Stimulated activated CD4-positive, alpha-beta T cell treated with anti-CD3 and anti-CD28 coated beads, Interleukin-1b, Interleukin-23, amount 100 ng/mL, for 1 hour (primary cell): ENCODE measurements at regions not wholly inside any gene's neighbourhood (a gene's known extent, or its start where the extent isn't known, plus 50 kb on each side); places are given as distances from the start of the nearest gene placed in this dataset.

Source experiments
- DNase-seq, 2 donors: peaks; one replicate each; pipeline ENCODE4 v3.0.0-alpha.2; 2020; ENCODE audit warnings: low read depth in 2 of 2

DNA sequence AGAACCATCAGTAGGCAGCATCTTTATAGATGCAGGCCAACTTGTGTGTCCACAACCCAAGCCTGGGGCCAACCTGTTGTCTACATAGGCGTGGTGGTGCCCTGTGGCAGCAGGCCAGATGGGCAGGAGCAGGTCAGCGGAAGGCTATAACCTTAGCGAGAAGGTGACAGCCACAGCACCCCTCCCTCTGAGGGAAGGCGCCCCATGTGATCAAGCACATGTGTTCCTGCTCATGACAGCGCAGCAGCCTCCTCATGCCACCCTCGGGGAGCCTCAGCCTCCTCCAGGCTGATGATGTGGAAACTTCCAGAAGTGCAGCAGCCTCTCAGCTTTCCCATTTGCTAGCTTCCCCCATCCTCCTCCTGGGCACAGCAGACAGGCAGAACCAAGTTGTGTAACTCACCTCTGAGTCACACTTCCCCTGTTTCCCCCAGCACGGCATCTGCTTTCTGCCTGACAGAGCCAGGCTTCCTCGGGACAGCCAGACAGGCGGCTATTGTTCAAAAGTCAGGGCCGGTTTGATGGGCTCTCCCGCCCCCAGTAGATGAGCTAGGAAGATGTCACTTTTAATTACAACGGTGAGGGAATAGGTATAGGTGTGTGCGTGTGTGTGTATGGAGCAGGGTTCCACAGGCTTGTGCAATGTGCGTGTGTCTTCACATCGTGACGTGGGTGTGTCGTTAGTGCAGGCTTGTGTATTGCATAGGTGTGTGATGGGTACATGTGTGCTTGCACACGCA lies 312.0 kb upstream of the ZMIZ1 start:
- DNase-seq, result no peak

DNA sequence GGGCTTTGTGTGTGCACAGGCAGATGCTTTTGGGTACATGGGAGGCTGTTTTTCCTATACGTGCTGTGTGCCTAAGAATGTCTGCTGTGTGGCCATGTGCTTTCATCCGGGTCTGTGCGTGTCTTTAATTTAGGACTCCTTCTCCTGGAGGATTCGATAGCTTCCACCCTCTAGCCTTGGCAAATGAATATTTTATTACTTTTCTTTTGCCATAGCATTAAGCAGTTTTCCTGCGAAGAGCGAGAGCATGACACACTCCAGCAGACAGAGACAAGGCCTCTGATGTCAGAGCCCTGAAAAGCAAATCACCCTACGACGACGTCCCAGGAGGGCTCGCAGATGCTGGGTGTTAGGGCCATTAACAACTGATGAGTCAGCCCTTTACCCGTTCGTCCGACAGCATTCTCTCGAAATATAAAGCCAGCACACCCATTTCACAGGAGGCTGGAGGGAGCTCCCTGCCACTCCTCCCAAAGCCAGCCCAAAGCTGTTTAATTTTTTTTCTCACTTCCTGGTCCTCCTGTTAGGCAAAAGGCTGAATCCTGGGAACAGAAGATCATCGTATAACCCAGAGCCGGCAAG lies 311.3 kb upstream of the ZMIZ1 start:
- DNase-seq, result no peak

DNA sequence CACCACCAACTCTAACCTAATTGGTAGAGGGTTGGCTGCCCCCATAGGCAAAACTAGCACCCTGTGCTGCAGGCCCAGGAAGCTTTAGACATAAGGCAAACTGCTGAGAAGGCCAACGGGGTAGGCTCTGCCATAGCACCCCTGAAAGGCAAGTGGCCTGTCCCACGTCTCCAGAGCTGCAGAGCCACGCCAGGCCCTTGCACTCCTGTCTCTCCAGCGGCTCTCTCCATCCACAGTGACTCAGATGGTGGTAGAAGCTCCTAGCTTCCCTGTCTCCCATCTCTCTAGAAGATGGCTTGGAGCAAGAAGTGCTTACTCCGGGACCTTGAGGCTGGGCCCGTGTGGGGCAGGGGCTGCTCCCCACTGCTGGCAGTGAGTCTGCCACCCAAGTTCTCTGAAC lies 310.6 kb upstream of the ZMIZ1 start:
- no peak for DNase-seq

DNA sequence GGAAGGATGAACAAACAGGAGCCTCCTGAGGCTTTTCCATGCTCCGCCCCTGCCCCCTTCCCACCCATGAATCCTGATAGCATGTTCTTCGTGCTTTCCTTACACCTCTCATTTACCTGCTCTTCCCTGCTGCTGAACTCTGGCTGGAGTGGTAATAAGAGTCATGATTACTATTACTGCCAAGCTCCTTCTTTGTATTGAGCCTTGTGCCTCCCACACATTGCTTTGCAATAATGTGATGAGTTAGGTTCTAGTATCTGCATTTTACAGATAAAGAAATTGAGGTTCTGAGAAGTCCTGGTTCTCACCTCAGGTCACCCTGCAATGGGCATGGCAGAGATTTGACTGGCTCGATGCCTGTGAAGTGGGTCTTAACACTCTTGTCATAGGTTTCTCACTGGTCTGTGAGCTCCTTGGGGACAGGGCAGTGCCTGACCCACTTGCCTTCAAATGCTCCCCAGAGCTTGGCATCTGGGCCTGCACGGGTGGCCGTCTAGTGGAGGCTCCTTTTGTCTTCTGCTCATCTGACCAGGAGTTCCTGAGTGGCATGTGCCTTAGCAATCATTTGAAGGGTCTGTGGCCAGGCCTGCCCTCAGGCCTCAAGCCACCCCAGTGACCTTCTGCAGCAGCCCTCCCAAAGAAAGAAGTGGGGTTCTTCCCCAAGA lies 309.2 kb upstream of the ZMIZ1 start:
- no peak for DNase-seq

DNA sequence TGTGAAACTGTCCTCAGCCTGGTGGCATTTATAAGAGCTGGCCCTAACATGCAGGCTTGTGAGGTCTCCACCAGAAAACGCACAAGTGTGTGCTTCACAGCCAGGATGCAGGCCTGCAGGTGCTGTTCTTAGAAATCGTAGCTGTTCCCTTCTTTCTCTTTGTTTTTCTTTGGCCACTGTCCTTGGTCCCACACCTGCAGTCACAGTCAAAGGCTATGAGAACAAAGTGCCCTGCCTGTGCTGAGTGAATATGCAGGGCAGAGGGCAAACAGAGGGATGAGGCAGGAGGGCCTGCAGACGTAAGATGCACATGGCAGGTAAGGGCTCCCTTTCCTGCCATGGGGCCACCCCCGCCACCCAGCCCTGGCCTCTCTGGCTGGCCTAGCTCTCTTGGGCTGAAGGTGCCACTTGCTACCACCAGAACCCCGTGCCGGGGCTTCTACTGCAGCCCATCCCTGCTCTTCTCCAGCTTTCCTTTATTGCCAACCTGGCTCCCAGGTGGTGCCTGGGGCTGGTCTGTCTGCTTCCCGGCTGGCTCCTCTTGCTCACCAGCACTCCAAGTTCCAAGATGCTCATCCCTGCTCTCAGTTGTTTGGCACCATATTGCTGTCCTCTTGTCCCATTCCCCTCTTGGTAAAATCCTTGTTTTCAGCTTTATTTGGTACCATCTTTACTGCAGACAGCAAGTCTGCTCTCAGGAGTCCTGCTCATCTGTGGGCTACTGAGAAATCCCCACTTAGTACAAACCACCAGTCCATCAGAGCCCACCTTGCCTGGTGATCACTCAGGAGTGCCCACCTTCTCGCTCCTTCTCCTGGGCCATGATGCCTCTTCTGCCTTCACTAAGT lies 308.1 kb upstream of the ZMIZ1 start:
- DNase-seq, result no peak

DNA sequence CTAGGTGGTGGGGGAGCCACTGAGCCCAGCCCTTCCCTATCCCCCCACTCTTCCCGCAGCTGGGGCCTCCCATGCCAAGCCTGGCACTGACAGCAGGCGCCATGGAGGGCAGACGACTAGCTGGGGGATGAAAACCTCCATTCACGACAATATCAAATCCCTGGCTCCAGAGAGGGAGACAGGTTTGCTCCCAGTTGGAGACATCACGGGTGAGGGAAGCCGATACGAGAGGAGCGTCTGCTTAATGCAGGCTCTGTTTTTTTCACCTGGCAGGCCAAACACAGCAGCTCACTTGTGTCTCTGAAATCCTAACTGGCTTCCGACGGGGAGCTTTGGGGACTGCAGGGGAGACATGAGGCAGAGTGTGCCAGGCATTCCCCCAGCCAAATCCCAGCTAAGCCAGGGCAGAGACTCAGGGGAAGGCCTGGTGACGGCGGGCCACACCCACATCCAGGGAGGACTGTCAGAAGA lies 307.4 kb upstream of the ZMIZ1 start:
- DNase-seq, result no peak

DNA sequence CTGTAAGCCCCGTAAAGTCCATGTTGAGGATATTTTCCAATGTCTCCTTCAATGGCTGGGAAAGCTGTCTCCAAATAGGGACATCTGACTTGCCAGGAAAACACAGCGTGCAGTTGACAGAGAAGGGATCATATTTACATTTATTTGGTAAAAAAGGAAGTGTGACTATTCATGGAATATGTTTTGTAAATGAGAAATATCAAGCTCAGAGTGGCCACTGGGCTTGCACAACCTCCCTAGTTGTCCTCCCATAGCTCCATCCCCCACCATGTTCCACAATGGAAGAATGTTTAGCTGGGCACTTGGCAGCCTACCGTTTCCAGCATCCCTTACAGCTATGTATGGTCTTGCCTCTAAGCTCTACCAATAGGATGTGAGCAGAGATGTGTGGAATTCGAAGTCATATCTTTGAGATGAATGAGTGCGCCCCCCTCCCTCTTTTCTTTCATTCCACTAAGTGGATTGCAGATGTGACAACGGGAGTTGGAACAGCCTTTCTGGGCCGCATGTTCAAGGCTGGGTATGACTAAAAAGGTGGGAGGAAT lies 306.6 kb upstream of the ZMIZ1 start:
- DNase-seq, result no peak

DNA sequence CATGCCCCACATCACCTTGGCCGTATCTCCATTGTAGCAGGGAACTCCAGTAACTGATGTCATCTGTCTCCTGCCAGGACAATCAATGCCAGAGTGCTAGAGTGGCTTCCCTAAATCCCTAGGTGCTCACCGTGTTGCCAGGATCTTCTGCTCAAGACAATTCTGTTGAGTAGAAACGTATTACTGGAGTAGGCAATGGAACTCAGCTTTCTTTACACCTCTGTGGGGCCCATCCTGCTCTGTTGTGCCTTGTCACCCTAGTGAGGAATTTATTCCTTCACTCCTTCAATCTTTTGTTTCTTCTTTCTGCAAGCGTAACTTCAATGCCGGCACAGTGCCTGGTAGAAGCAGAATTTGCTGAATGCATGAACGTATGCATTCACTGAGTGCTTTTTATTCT lies 305.5 kb upstream of the ZMIZ1 start:
- DNase-seq, result no peak

DNA sequence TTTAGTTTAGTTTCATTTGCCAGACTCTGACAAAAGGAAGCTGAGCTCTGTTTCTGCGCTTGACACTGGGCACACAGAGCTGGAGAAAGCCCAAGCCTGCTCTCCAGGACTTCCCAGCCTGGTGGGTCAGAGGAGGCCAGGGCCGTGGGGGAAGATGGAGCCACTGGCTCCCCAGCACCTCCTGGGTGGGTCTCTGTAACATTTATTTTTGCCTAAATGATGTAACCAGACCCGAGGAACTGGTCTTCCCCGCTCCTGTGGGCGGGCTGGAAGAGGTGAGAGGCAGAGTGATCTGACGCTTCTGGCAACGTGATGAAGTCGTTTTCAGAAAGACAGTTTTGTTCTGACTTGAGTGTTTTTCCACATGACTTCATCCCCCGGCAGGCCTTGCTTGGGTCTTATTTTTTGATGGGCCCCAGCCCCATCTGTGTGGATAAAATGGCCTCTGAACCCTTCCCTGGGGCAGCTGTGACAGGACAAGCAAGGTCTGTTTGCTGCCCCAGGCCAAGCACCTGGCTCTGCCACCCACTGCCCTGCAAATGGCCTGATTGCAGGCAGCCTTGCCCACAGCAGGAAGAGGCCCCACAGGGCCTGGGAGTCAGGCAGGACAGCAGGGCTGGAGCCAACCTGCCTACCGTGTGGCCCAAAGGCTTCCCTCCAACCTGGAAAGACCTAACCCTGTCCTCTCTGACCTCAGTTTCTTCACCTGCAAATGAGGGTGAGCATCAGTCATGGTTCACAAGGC lies 304.9 kb upstream of the ZMIZ1 start:
- no peak for DNase-seq

DNA sequence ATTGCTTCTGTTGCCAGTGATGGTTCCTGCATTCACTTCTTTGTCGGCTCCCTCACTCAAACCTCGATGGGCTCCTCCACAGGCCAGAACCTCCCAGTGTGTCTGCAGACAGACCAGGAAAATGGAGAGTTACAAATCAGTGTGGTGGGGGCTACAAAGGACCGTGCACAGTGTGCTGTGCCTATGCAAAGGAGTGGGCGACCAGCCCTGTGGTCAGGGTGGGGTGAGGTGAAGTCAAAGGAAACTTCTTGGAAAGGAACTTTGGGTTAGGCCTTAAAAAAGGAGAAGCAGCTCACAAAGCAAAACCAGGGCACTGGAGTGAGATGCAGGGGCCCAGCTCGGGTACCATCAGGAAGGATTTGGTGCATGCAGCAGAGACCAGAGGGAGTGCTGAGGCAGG lies 304.3 kb upstream of the ZMIZ1 start:
- no peak for DNase-seq

DNA sequence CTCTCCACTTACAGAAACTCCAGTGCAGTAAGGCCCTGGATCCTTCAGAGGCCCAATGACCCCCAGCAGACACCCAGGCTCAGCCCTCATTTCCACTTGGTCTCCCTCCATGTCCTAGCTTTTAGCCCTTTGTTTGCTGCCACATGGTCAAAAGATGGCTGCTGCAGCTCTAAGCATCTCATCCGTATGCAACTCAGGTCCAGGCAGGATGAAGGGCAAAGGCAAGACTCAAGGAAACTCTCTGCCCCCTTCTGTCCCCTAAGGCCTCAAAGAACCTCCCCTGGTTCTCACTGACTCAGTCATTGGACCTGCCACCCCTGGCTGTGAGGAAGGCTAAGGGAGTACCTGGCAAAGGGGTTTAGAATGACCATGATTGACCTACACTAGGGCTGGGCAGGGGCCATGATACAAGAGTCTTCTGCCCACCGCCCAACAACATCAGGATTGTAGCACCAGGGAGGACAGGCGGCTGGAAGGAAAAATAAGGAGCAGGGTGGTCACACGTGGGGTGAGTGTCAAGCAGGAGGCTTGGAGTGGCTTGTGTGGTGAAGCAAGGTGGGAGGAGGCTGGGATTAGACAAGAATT lies 303.8 kb upstream of the ZMIZ1 start:
- no peak for DNase-seq

DNA sequence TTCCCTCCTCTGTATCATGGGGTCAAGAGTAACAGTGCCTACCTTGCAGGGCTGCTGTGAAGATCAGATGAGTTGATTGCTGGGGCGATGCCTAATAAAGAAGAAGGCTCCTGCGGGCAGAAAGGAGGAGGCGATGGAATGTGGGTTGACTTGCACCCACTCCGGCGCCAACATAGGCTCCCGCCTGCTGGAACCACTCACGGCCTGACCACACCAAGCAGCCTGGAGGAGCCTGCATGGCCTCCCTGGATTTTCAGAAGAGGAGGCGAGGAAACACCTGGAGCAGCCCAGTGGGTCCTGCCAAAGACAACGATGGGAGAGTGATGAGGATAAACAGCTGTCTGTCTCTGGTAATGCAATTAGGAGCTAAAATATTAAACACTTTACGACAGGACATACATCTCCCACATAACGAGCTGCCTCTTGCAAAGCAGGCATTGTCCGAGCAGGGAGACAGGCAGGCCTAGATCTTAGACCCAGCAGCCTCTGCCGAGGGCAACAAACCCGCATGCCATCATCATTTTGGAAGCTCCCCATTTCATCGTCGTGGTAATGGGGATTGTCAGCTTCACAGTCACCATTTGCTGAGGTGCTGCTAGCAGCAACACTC lies 302.9 kb upstream of the ZMIZ1 start:
- DNase-seq, result no peak

DNA sequence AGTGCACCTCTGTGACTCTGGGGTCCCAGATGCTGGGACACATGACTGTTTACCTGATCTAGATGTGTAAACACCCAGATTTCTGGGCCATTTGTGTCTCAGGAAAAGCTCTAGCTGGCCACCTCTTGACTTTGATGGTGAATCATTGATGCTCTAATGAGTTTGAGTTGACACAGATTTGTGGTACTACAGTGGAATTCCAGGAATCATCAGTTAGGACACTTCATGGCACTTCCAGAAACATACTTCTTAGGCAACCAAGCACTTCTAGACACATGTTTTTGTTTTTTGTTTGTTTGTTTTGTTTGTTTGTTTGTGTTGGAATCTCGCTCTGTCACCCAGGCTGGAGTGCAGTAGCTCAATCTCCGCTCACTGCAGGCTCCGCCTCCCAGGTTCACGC lies 302.2 kb upstream of the ZMIZ1 start:
- DNase-seq, result no peak

DNA sequence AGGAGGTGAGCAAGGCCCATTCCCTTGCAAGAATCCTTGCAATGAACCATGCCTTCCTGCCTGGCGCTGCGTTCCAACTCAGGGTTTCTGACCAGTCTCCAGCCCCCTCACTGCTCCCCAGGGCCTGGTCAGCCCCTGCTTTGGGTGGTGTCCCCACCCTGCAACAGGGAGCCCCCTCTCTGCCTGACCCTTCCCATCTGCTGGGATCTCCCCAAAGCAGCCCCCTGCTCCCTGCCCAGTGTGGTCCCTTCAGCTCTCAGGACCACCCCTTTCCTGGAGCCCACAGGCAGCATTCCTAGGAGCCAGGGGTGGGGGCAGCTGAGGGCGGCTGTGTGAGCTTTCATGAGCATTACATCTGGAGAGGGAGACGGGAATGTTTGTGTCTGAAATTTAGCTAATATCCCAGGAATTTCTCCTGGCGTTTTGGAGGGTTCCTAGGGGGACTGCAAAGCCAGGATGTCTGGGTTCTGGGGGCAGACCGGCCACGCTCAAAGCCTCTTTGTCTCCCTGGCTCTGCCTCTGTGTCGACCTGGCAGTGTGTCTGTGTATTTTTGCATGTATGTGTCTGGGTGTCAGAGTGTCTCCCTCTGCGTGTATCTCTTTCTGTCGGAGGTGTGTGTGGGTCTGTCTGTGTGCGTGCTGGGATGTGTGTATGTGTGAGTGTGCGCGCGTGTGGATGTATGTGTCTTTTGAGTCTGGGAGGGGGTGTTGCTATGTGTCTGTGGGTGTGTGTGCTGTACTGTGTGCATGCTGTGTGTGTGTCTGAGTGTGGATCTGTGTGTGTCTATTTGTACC lies 300.5 kb upstream of the ZMIZ1 start:
- no peak for DNase-seq

DNA sequence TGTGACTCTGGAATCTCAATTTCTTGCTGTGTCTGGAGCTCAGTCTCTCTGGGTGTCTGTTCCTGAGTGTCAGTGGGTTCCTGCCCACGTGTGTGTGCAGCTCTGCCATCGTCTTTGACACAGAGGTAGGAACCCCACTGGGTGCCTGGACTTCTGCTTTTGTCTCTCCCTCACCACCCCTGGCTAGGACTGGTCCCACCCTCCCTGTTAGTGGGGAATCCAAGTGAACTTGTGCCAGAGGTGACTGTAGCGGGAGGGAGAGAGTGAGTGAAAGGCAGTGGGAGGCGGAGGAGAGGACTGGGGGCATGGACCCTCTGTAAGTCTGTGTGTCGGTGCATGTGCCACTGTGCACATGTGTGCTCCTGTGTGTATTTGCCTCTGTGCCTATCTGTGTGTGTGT lies 299.9 kb upstream of the ZMIZ1 start:
- no peak for DNase-seq

DNA sequence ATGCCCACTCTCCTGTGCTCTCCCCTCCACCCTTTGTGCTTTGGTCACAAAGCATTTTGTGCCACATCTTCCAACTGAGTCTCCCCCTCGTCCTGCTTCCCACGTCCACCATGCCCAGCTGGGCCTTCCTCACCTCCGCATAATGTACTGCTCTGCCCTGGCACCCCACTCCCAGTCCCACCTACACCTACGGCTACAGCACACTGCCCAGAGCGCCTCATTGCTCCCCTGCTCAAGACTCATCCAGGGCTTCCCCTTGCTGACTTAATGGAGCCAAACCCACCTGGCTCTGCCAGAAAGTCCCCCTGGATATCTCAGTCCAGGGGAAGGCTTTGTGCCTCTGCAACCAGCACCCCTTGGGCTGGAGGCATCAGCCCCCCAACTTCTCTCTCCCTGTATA lies 299.2 kb upstream of the ZMIZ1 start:
- DNase-seq, result no peak

DNA sequence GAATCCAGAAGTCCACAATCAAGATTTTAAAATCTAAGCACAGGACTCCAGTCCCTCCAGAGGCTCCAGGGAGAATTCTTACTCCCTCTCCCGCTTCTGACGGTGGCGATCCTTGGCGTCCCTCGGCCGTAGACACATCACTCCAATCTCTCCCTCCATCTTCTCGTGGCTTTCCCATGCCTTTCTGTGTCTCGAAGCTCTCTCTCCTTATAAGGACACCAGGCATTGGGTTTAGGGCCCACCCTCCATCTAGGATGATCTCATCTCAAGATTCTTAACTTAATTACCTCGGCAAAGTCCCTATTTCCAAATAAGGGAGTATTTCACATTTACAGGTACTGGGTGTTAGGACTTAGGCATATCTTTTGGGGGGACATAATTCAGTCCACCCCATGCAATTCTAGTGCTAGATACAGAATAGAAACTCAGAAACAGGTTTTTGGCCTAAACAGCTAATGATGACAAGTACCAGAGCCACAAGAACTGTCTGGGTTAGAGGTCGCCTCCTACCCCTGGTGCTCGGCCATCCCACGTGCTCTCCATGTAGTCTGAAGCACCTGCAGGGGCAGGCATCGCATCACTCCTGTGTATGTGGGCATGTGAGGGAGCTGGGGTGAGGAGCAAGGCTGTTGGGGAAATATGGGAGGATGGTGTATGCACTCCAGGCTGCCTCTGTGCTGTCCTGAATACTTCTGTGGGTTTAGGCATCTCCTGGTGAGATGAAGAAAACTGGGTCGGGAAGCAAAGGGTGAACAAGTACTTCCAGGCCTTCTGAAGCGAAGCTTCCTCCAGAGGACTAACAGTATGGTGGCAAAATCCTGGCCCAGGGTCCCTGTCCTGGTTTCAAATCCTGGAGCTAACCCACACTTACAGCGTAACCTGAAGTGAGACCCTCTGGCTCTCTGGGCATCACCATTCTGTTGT lies 298.3 kb upstream of the ZMIZ1 start:
- no peak for DNase-seq

DNA sequence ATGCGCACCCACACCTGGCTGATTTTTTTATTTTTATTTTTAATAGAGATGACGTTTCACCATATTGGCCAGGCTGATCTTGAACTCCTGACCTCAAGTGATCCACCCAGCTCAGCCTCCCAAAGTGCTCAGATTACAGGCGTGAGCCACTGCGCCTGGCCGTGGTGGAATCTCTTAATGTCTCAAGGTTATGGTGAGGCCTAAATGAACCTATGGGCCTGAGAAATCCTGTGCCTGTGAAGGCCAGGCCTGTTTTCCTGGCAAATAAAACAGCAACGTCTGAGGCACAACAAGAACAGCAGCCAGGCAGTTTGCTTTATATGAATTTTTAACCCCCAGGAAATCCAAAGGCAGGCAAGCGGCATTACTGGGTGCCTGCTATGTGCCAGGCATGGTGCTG lies 297.5 kb upstream of the ZMIZ1 start:
- DNase-seq, result no peak
